Stimulated activated naive CD8-positive, alpha-beta T cell treated with anti-CD3 and anti-CD28 coated beads, Interleukin-15, Interleukin-2, amounts not matched to agents 100 ng/mL and 50 ng/mL, for 24 hours (primary cell): ENCODE measurements at regions not wholly inside any gene's neighbourhood (a gene's known extent, or its start where the extent isn't known, plus 50 kb on each side); places are given as distances from the start of the nearest gene placed in this dataset.

Source experiments
- H3K27ac Mint-ChIP-seq: one replicate; pipeline ENCODE4 v1.8.0; 2021; ENCODE audit warnings: mild to moderate bottlenecking, mixed read lengths
- H3K27me3 Mint-ChIP-seq: one replicate; pipeline ENCODE4 v1.8.0; 2021; ENCODE audit warnings: mixed read lengths
- H3K36me3 Mint-ChIP-seq: one replicate; pipeline ENCODE4 v1.8.0; 2021; ENCODE audit warnings: low read depth, mixed read lengths
- H3K4me1 Mint-ChIP-seq: one replicate; pipeline ENCODE4 v1.8.0; 2021; ENCODE audit warnings: low read depth, mixed read lengths
- H3K4me3 Mint-ChIP-seq: one replicate; pipeline ENCODE4 v1.8.0; 2021; ENCODE audit warnings: mild to moderate bottlenecking, mixed read lengths
- H3K9me3 Mint-ChIP-seq: one replicate; pipeline ENCODE4 v1.8.0; 2021; ENCODE audit warnings: mixed read lengths

- Mint-ChIP-seq H3K27ac (no peak overlapping the region), H3K4me1 (no peaks in the 10 kb centered on the region), H3K36me3 (no peaks in the 10 kb centered on the region), H3K27me3 (no peaks in the 10 kb centered on the region), H3K4me3 (no peak overlapping the region), H3K9me3 (no peaks in the 10 kb centered on the region)
Observed at GRCh38 chr1:87803375-87803774, 474.7 kb downstream of the LMO4 start.

- Mint-ChIP-seq H3K27ac (no peak overlapping the region), H3K4me1 (no peaks in the 10 kb centered on the region), H3K36me3 (no peaks in the 10 kb centered on the region), H3K27me3 (peaks cover 3% of the 10 kb centered on the region), H3K9me3 (no peaks in the 10 kb centered on the region), H3K4me3 (no peak overlapping the region)
Observed at GRCh38 chr1:87804128-87804527, 475.4 kb downstream of the LMO4 start.

- no peaks in the 10 kb centered on the region for H3K9me3 Mint-ChIP-seq
- no peak overlapping the region for H3K27ac Mint-ChIP-seq
- H3K27me3 Mint-ChIP-seq: peaks cover 3% of the 10 kb centered on the region
- no peaks in the 10 kb centered on the region for H3K36me3 Mint-ChIP-seq
- no peaks in the 10 kb centered on the region for H3K4me1 Mint-ChIP-seq
- no peak overlapping the region for H3K4me3 Mint-ChIP-seq
Observed at GRCh38 chr1:87805666-87806378, 477.1 kb downstream of the LMO4 start.

GRCh38 chr1:87806379-87807094 lies 477.9 kb downstream of the LMO4 start:
- H3K27me3 Mint-ChIP-seq: peaks cover 3% of the 10 kb centered on the region
- H3K27ac Mint-ChIP-seq: no peak overlapping the region
- no peaks in the 10 kb centered on the region for H3K36me3 Mint-ChIP-seq
- H3K9me3 Mint-ChIP-seq: no peaks in the 10 kb centered on the region
- H3K4me3 Mint-ChIP-seq: no peak overlapping the region
- no peaks in the 10 kb centered on the region for H3K4me1 Mint-ChIP-seq

- no peaks in the 10 kb centered on the region for H3K4me1 Mint-ChIP-seq
- no peaks in the 10 kb centered on the region for H3K9me3 Mint-ChIP-seq
- H3K36me3 Mint-ChIP-seq: no peaks in the 10 kb centered on the region
- H3K4me3 Mint-ChIP-seq: no peak overlapping the region
- peaks cover 7% of the 10 kb centered on the region for H3K27me3 Mint-ChIP-seq
- no peak overlapping the region for H3K27ac Mint-ChIP-seq
Observed at GRCh38 chr1:87810166-87810565, 481.5 kb downstream of the LMO4 start.

GRCh38 chr1:87812871-87813577 lies 484.3 kb downstream of the LMO4 start:
- Mint-ChIP-seq H3K9me3 (no peaks in the 10 kb centered on the region), H3K4me3 (no peak overlapping the region), H3K27me3 (peaks cover 7% of the 10 kb centered on the region), H3K27ac (no peak overlapping the region), H3K4me1 (no peaks in the 10 kb centered on the region), H3K36me3 (no peaks in the 10 kb centered on the region)

- Mint-ChIP-seq H3K36me3 (no peaks in the 10 kb centered on the region), H3K27ac (no peak overlapping the region), H3K9me3 (no peaks in the 10 kb centered on the region), H3K4me3 (no peak overlapping the region), H3K4me1 (no peaks in the 10 kb centered on the region), H3K27me3 (peaks cover 4% of the 10 kb centered on the region)
Observed at GRCh38 chr1:87814573-87814972, 485.9 kb downstream of the LMO4 start.

- Mint-ChIP-seq H3K4me1 (no peaks in the 10 kb centered on the region), H3K9me3 (no peaks in the 10 kb centered on the region), H3K36me3 (no peaks in the 10 kb centered on the region), H3K27ac (no peak overlapping the region), H3K4me3 (no peak overlapping the region), H3K27me3 (peaks cover 4% of the 10 kb centered on the region)
Observed at GRCh38 chr1:87816646-87817045, 488.0 kb downstream of the LMO4 start.

GRCh38 chr1:87820668-87821334 lies 492.1 kb downstream of the LMO4 start:
- Mint-ChIP-seq H3K36me3 (no peaks in the 10 kb centered on the region), H3K27ac (no peak overlapping the region)

GRCh38 chr1:87821335-87821697 lies 492.6 kb downstream of the LMO4 start:
- Mint-ChIP-seq H3K36me3 (no peaks in the 10 kb centered on the region), H3K4me1 (no peaks in the 10 kb centered on the region), H3K27ac (no peak overlapping the region), H3K4me3 (no peak overlapping the region), H3K9me3 (peaks cover under 1% of the 10 kb centered on the region), H3K27me3 (no peaks in the 10 kb centered on the region)

More at GRCh38 chr1:87820668-87821334, 492.1 kb downstream of the LMO4 start:
- Mint-ChIP-seq H3K9me3 (no peaks in the 10 kb centered on the region), H3K4me3 (no peak overlapping the region), H3K4me1 (no peaks in the 10 kb centered on the region), H3K27me3 (no peaks in the 10 kb centered on the region)

GRCh38 chr1:87826681-87827251 lies 498.1 kb downstream of the LMO4 start:
- Mint-ChIP-seq H3K4me3 (no peak overlapping the region), H3K9me3 (peaks cover 4% of the 10 kb centered on the region), H3K4me1 (no peaks in the 10 kb centered on the region), H3K36me3 (no peaks in the 10 kb centered on the region), H3K27ac (no peak overlapping the region), H3K27me3 (no peaks in the 10 kb centered on the region)

- H3K9me3 Mint-ChIP-seq: peaks cover 4% of the 10 kb centered on the region
- H3K27ac Mint-ChIP-seq: no peak overlapping the region
- H3K36me3 Mint-ChIP-seq: no peaks in the 10 kb centered on the region
- H3K27me3 Mint-ChIP-seq: no peaks in the 10 kb centered on the region
- H3K4me3 Mint-ChIP-seq: no peak overlapping the region
- H3K4me1 Mint-ChIP-seq: no peaks in the 10 kb centered on the region
Observed at GRCh38 chr1:87829360-87829759, 500.7 kb downstream of the LMO4 start.

- Mint-ChIP-seq H3K27me3 (no peaks in the 10 kb centered on the region), H3K36me3 (no peaks in the 10 kb centered on the region), H3K4me3 (no peak overlapping the region), H3K9me3 (peaks cover 4% of the 10 kb centered on the region), H3K27ac (no peak overlapping the region), H3K4me1 (no peaks in the 10 kb centered on the region)
Observed at GRCh38 chr1:87830432-87830978, 501.8 kb downstream of the LMO4 start.

- Mint-ChIP-seq H3K4me3 (no peak overlapping the region), H3K27me3 (no peaks in the 10 kb centered on the region), H3K4me1 (no peaks in the 10 kb centered on the region), H3K9me3 (no peaks in the 10 kb centered on the region), H3K27ac (no peak overlapping the region), H3K36me3 (no peaks in the 10 kb centered on the region)
Observed at GRCh38 chr1:87833166-87833565, 504.5 kb downstream of the LMO4 start.
